ENCODE measurements at regions not wholly inside any gene's neighbourhood (a gene's known extent, or its start where the extent isn't known, plus 50 kb on each side); places are given as distances from the start of the nearest gene placed in this dataset.

DNA sequence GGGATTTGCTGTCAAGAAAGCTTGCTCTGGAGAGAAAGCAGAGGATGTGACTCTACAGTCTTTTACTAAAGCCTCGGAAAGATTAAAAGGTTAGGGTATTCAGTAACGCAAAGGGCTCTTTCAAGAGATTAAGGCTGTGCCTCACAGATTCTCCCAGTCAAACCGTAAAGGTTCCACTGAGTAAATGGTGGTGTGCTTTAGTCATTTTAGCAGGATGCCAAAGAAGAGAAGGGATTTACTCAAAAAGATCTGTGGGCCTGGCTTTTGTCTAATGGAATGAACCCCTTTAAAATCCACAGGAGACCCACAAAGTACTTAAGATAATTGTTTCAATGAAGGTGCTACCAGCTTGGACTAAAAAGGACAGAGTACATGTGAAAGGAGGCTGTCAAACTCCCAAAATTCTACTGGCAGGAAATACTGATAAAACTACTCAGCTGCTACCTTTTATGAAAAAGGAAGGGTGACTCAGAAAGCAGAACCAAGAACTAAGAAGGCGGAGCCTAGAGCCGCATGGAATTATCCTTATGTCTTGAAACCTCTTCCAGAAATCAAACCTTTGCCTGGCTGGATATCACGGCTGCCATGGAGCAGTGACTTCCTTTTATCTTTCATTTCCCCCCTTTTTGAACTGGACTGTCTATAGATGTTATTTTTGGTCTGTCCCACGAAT, 670.2 kb upstream of the ZEB2 start:
- DNase-seq, result no peak

DNA sequence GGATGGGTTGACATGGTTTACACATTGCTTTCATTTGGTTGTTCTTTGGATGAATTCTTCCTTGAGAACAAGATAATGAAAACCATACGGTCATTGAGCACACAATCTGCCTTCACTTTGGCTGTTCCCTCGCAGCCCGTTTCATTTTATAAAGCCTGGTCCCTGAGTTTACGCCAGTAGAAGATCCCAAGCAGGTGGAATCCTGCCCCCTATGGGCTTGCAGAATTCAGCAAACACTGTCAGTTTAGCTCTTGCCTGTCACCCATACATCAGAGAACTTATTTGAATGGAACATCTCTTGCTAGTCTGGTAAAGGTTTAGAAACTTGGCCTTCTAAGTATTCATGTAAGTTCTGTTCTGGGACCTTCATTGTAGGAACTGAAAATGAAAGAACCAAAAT, 666.4 kb upstream of the ZEB2 start:
- DNase-seq, result no peak

DNA sequence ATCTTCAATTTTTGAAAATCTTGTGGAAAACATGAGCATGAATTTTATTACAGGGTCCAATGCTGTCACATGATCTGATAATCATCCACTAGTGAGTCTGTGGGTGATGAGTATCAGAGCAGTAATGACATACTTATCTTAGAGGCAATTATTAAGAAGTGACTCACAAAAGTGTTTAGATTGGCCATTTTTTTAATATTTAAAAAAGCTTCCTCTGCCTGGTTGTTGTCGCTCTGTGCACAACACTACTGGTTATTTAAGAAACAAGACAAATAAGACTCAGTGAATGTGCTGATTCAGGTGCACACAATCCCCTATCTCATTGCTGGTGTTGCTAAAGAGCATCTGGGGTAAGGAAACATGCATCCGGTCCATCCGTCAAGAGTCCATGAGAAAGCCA, 665.8 kb upstream of the ZEB2 start:
- DNase-seq, result no peak

GRCh38 chr2:145184741-145185651, 665.1 kb upstream of the ZEB2 start:
- no peak for DNase-seq

DNA sequence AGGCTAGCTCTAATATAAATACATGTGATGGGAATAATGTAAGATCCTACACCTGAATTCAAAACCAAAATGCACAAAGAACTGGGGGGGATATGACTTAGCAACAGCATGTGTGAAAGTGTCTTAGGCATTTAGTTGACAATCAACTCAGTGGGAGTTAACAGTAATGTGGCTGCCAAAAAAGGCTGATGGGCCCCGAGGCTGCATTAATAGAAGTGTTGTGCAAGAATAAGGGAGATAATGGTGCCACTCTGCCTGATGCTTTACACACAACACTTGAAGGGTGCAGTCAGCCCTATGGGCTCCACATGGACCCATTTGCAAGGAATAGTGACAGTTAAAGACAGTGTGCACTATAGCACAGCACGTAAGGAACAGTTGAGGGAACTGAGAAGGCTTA, 649.4 kb upstream of the ZEB2 start:
- no peak for DNase-seq

DNA sequence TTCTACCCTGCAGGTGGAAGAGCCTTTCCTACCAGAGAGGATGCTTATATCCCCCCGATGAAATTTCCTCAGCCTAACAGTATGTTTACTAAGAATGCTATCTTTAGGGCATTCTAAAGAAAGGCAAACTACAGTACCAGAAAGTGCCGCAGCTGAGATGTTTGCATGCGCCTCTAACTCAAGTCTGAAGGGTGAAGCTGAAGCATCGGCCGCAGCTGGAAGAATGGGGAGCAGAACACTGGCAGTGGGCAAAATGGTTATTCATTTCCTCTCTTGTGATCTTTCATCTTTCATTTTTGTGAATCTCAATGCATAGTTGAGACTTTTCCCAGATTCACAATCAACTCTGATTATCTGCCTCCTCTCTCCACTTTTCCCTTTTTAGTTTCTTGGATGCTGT, 648.2 kb upstream of the ZEB2 start:
- DNase-seq, result no peak

- DNase-seq, result no peak
Measured at GRCh38 chr2:145166731-145167302, 646.9 kb upstream of the ZEB2 start.

DNA sequence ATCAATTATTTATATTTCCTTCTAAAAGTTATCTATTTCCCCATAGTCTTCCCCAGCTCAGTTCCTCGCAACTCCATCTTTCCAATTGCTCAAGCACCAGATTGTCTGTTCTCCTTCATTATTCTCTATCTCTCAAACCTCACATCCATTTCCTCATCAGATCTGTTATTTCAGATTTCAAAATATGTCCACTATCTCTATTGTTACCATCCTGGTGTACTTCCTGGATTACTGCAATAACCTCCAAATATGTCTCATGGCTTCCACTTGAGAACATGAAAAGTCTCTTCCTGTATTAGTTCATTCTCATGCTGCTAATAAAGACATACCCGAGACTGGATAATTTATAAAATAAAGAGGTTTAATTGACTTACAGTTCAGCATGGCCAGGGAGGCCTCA, 641.7 kb upstream of the ZEB2 start:
- DNase-seq, result no peak

- DNase-seq, result no peak
Measured at GRCh38 chr2:145160855-145161254, 640.9 kb upstream of the ZEB2 start.

DNA sequence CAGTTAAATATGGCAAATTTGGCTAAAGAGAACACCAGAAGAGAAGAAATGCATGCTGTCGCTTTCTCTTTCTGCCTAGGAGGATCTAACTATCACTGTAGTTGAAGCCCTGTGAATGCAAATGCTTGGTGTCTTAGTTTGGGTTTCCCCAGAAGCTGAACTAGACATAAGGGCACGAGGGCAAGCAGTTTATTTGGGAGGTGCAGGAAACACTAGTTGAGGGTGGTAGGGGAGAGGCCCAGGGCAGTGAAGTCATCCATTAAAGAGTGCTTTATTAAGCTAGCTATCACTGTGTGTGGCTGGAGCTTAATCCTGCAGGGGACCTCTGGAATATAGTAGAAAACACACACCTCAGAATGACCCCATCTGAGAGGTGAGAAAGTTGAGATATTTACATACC, 639.8 kb upstream of the ZEB2 start:
- DNase-seq, result no peak

DNA sequence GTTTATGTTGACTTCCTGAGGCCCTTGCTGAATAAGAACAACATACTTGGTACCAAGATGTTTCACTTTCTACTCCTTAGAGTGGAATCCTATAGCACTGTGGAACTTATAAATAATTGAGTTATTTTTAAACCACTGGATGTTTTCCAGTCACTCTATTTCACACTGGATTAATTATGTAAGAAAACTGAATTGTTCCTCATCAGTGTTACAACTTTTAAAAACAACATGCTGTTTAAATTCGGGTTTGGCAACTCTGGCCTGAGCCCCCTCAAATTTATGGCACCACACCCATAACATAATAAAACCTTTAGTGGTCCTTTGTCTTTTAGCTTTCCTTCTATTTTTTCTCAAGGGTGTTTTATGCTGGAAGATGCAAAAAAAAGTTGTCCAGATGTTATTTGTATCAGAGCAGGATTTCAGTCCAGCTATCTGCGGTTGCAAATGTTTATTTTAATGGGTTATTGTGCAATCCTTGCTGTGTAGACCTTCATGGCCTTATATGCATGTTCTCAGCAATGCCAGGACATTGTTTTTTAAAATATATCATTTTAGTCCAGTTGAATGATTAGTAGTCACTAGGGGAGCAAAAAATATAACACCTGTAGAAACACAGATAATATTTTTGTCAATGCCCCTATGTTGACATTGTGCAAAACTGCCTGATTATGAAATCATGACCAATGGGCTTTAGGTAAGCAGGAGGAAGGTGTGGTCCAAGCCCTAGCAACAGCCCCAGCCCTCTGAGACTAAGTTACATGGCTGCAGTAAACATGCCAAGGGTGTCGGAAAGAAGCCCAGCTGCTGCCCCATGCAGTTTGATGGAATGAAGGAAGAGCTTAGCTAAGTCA, 638.0 kb upstream of the ZEB2 start:
- no peak for DNase-seq

GRCh38 chr2:145157036-145157675, 637.2 kb upstream of the ZEB2 start:
- no peak for DNase-seq

- DNase-seq, result no peak
Measured at GRCh38 chr2:145156199-145156598, 636.3 kb upstream of the ZEB2 start.

GRCh38 chr2:145155196-145155595, 635.3 kb upstream of the ZEB2 start:
- DNase-seq, result no peak

- no peak for DNase-seq
Measured at GRCh38 chr2:145154731-145155130, 634.8 kb upstream of the ZEB2 start.

- DNase-seq, result no peak
Measured at GRCh38 chr2:145146691-145147090, 626.8 kb upstream of the ZEB2 start.

DNA sequence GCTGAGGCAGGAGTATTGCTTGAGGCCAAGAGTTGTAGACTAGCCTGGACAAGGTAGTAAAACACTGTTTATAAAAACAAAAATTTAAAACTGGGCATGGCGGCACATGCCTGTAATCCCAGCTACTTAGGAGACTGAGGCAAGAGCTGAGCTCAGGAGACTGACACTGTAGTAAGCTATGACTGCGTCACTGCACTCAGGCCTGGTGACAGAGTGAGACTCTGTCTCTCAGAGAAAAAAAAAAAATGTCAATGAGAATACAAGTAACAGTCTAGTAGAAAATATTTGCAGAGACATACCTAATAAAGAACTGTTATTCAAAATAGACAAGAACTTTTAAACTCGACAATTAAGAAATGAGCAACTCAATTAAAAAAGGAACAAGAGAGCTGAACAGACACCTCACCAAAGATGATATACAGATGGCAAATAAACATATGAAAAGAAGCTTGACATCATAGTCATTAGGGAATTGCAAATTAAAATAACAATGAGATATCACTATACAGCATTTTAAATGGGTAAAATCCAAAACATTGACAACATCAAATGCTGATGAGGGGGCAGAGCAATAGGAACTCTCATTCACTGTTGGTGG, 624.3 kb upstream of the ZEB2 start:
- no peak for DNase-seq

- DNase-seq, result no peak
Measured at GRCh38 chr2:145141981-145142380, 622.1 kb upstream of the ZEB2 start.

GRCh38 chr2:145140658-145141057, 620.7 kb upstream of the ZEB2 start:
- DNase-seq, result no peak

DNA sequence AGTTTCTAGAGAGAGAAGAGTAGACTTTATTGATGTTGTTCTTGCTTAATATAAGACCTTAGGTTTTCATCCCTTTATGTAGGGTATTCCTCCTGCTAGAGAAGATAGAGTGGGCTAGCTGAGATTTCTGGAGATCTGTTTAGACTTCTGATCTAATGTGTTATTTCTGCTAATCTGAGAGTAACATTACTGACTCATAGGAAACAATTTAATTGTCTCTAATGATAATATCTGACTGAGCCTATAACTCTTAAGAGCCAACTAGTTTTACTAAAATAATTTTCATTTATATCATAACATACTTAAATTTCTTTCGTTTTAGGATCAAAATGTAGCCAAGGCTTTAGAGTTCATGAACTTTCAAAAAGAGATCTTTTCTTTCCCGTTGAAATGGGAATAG, 618.7 kb upstream of the ZEB2 start:
- no peak for DNase-seq

DNA sequence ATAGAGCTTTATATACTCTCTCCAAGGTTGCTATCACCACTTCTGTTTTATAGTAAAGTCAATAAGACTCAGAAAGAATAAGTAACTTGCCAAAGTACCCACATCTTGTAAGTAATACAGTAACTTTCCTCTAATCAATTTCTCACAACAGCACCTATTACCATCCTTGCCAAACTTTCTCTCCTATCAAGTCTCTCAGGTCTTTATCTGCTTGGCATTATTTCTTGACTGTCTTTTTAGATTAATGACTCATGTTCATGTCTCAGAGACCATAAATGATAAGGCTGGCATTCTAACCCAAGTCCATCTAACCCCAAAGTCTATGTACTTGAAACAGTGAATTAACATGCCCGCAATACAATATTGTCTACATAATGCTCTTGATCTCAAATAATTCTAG, 618.0 kb upstream of the ZEB2 start:
- no peak for DNase-seq

- no peak for DNase-seq
Measured at GRCh38 chr2:145137211-145137610, 617.3 kb upstream of the ZEB2 start.
